HEK293T (cell line): ENCODE measurements at regions not wholly inside any gene's neighbourhood (a gene's known extent, or its start where the extent isn't known, plus 50 kb on each side); places are given as distances from the start of the nearest gene placed in this dataset.
A peak's percentile ranks its signal among the peaks of the same experiment; 100 is the strongest.
"Not testable (repeated sequence)": the region's sequence is repeated elsewhere in the genome, so short reads cannot be mapped to it uniquely, and the experiment has no call there.

ENCODE experiments used
- CTCF ChIA-PET: fragments of 350-600 bp; formaldehyde crosslinking; extraction: SDS; loops from one replicate; lab custom pipeline; 2021; ENCODE audit warnings: antibody characterized with exemption, inconsistent platforms; lab: Yijun Ruan, JAX
- POLR2A ChIA-PET: fragments of 350-600 bp; formaldehyde crosslinking; extraction: SDS; loops from one replicate; lab custom pipeline; 2020; ENCODE audit warnings: antibody characterized with exemption, inconsistent platforms; lab: Yijun Ruan, JAX
- DNase-seq: peaks from one replicate; pipeline ENCODE4 v3.0.0; 2012; ENCODE audit warnings: mixed read lengths; ENCODE audit errors: extremely low spot score
- ARNT ChIP-seq: fragments of 450-650 bp; IDR thresholded peaks from 2 replicates; pipeline ENCODE4 v1.6.1; 2017; ENCODE audit warnings: mild to moderate bottlenecking
- BHLHE40 ChIP-seq: fragments of 450-650 bp; IDR thresholded peaks from 2 replicates; pipeline ENCODE4 v1.6.1; 2016; ENCODE audit warnings: mild to moderate bottlenecking, moderate library complexity, borderline replicate concordance
- CTBP1 ChIP-seq: fragments of 450-650 bp; IDR thresholded peaks from 2 replicates; pipeline ENCODE4 v1.6.1; 2016; ENCODE audit warnings: borderline replicate concordance
- ELF4 ChIP-seq: fragments of 450-650 bp; IDR thresholded peaks from 2 replicates; pipeline ENCODE4 v1.6.1; 2017; ENCODE audit warnings: antibody characterized with exemption
- FOXA1 ChIP-seq: fragments of 450-650 bp; IDR thresholded peaks from 2 replicates; pipeline ENCODE4 v1.6.1; 2016; ENCODE audit warnings: mild to moderate bottlenecking
- FOXK2 ChIP-seq: fragments of 450-650 bp; IDR thresholded peaks from 2 replicates; pipeline ENCODE4 v1.6.1; 2016; ENCODE audit warnings: mild to moderate bottlenecking
- FOXM1 ChIP-seq: fragments of 450-650 bp; IDR thresholded peaks from 2 replicates; pipeline ENCODE4 v1.6.1; 2017; ENCODE audit warnings: mild to moderate bottlenecking, borderline replicate concordance
- HDGF ChIP-seq: fragments of 450-650 bp; IDR thresholded peaks from 2 replicates; pipeline ENCODE4 v1.6.1; 2017; ENCODE audit warnings: antibody characterized with exemption, borderline replicate concordance
- L3MBTL2 ChIP-seq: fragments of 450-650 bp; conservative IDR thresholded peaks from 2 replicates; pipeline ENCODE4 v1.6.1; 2016; ENCODE audit warnings: mild to moderate bottlenecking
- LEF1 ChIP-seq: fragments of 450-650 bp; IDR thresholded peaks from 2 replicates; pipeline ENCODE4 v1.6.1; 2017; ENCODE audit warnings: mild to moderate bottlenecking, borderline replicate concordance
- NFRKB ChIP-seq: fragments of 450-650 bp; IDR thresholded peaks from 2 replicates; pipeline ENCODE4 v1.6.1; 2016; ENCODE audit warnings: mild to moderate bottlenecking, moderate library complexity
- SP1 ChIP-seq: fragments of 450-650 bp; IDR thresholded peaks from 2 replicates; pipeline ENCODE4 v1.6.1; 2017
- SUZ12 ChIP-seq: fragments of 450-650 bp; IDR thresholded peaks from 2 replicates; pipeline ENCODE4 v1.6.1; 2016; ENCODE audit warnings: mild to moderate bottlenecking
- TARDBP ChIP-seq: fragments of 450-650 bp; IDR thresholded peaks from 2 replicates; pipeline ENCODE4 v1.6.1; 2016
- ZNF384 ChIP-seq: fragments of 450-650 bp; IDR thresholded peaks from 2 replicates; pipeline ENCODE4 v1.6.1; 2016
- TF ChIP-seq, protein P1 (sequence below): fragments of 450-650 bp; IDR thresholded peaks from 2 replicates; pipeline ENCODE4 v1.6.1; 2016

DNA sequence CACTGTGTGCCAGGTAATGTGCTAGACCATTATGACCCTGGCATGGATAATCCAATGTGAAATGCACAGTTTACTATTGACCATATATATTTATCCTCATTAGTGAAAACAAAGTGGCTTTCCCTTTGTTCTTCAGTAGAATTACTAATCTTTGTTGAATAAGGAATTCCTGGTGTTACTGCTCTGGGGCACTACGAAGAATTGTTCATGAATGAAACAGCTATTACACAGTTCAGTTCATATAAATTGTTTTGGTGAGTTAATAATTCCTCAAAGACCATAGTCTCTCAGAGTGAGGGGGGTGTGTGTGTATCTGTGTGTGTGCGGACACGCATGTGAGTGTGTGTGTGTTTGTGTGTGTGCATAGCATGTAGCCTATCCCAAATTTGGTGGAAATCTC, 668.0 kb upstream of the MBL2 start:
- POLR2A ChIA-PET = no interaction called here
- no peak for DNase-seq
- CTCF ChIA-PET = no interaction called here
- TF ChIP-seq LEF1 (no peak), HDGF (no peak), BHLHE40 (no peak), L3MBTL2 (no peak), TARDBP (no peak), NFRKB (no peak), FOXK2 (no peak), FOXA1 (no peak), SP1 (no peak), ELF4 (no peak), ARNT (no peak), FOXM1 (no peak), CTBP1 (no peak), ZNF384 (no peak), SUZ12 (no peak)
- TF ChIP-seq, protein P1, sequence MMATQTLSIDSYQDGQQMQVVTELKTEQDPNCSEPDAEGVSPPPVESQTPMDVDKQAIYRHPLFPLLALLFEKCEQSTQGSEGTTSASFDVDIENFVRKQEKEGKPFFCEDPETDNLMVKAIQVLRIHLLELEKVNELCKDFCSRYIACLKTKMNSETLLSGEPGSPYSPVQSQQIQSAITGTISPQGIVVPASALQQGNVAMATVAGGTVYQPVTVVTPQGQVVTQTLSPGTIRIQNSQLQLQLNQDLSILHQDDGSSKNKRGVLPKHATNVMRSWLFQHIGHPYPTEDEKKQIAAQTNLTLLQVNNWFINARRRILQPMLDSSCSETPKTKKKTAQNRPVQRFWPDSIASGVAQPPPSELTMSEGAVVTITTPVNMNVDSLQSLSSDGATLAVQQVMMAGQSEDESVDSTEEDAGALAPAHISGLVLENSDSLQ = no peak

DNA sequence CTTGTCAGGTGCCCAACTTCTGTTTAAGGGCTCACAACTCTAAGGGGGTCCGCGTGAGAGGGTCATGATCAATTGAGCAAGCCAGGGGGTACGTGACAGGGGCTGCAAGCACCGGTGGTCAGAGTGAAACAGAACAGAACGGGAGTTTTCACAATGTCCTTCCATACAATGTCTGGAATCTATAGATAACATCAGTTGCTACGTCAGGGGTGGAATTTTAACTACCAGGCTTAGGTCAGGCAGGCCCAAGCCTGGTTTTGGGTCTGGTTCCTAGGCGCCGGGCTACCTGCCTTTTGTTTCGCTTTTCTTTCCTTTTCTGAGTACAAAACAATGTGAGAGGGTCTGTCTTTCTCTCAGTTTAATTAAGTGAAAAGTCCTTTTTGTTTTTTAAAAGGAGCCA, 666.5 kb upstream of the MBL2 start:
- CTCF ChIA-PET, POLR2A ChIA-PET, DNase-seq: not testable (repeated sequence)

DNA sequence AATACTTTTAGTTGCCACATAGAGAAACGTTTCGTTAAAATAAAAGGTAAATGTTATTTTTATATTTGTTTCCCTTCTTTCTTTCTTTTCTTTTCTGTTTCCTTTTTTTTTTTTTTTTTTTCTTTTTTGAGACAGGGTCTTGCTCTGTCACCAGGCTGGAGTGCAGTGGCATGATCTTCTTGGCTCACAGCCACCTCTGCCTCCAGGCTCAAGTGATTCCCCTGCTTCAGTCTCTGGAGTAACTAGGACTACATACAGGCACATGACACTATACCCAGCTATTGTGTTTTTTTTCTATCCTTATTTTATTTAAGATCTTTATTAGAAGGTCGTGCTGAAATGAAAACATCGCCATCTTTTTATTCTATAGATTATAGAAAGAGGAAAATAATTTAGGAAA, 661.8 kb upstream of the MBL2 start:
- POLR2A ChIA-PET = no interaction called here
- CTCF ChIA-PET = no interaction called here
- DNase-seq = no peak
- TF ChIP-seq SUZ12 (no peak), FOXM1 (no peak), FOXK2 (no peak), NFRKB (no peak), HDGF (no peak), FOXA1 (no peak), ARNT (no peak), ZNF384 (no peak), SP1 (no peak), TARDBP (no peak)
- TF ChIP-seq, protein P1 = no peak

DNA sequence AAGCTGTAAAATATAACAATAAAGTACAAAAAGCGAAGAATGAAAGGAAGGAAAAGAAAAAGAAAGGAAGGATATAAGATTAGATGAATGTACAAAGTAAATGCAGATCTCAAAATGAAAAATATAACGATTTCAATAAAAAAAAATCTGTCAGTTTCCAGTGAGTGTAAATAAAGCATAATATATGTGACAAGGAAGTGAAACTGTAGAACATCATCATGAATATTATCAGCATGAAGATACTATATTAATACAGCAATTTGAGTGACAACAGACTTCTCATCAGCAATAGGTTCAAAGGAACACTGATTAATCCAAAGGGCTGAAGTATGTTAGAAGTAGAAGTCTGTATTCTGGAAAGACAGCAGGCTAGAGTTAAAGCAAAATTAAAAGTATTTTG, 659.5 kb upstream of the MBL2 start:
- DNase-seq = no peak
- POLR2A ChIA-PET = no interaction called here
- no peak for TF ChIP-seq LEF1
- TF ChIP-seq ZNF384 = no peak
- no peak for TF ChIP-seq HDGF
- TF ChIP-seq SP1 = no peak
- TF ChIP-seq TARDBP = no peak
- TF ChIP-seq SUZ12 = no peak
- TF ChIP-seq L3MBTL2 = no peak
- no peak for TF ChIP-seq ARNT
- TF ChIP-seq FOXK2 = no peak
- TF ChIP-seq BHLHE40 = no peak
- TF ChIP-seq FOXM1 = no peak
- TF ChIP-seq, protein P1 = no peak
- no peak for TF ChIP-seq NFRKB
- TF ChIP-seq CTBP1 = no peak
- no peak for TF ChIP-seq FOXA1
- TF ChIP-seq ELF4 = no peak
- CTCF ChIA-PET = no interaction called here

DNA sequence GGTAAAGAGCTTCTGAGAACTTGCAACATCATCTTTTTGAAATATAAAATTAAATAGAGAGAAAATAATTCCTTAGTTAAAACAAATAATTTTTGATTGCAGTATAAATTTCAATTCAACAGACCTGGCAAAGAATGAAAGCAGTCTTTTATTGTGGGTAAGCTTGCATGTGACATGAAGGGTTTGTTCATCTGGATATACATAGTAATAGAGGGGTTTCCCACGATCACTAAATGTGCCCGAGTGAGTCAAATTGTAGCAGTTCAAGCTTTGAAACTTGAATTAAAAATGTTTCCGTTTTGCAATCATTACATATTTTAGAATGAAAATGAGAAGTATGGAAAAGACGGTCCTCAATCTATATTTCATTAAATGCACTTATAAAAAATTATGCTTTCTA, 658.4 kb upstream of the MBL2 start:
- ChIA-PET CTCF (no interaction called here), POLR2A (no interaction called here)
- TF ChIP-seq CTBP1 (no peak), FOXM1 (no peak), SP1 (no peak), L3MBTL2 (no peak), FOXA1 (no peak), HDGF (no peak), LEF1 (no peak), ARNT (no peak), BHLHE40 (no peak), NFRKB (no peak), TARDBP (no peak), SUZ12 (no peak), FOXK2 (no peak), ZNF384 (no peak), ELF4 (no peak)
- TF ChIP-seq, protein P1 = no peak
- no peak for DNase-seq

DNA sequence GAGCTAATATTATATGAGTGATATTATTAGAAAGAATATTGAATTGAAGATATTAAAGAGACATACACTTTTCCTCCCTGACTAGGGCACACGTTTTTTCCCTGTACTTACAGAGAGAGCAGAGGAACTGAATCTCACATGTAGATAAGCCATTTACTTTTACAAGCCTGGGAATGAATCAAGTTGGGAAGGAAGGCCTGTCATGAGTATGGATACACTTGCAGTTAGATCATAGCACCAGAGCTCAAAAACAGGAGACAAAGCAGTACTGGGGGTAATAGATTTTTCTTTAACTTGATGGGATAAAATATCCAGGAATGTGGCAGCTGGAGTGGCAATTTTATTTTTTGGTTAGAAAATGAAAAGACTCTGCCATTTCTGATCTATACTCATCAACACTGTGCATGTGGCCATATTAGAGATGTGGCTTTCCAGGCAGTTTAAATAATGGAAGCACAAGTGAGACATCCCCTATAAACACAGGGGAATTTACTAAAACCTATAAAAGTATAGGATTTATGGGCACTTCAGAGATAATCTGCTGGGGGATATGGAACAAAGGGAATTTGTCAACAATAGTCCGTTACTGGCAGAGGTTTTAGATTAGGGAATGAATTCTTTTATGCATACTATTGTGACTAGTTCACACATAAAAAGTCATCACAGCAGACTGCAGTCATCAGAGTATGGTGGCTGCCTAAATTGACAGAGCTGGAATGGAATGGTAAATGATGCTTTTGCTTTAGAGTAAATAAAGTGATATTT, 657.7 kb upstream of the MBL2 start:
- ChIA-PET POLR2A (no interaction called here), CTCF (no interaction called here)
- TF ChIP-seq, protein P1 = peak; percentile 35
- TF ChIP-seq NFRKB = no peak
- DNase-seq = peak; percentile 12
